Naive B cell (primary cell): ENCODE measurements at regions not wholly inside any gene's neighbourhood (a gene's known extent, or its start where the extent isn't known, plus 50 kb on each side); places are given as distances from the start of the nearest gene placed in this dataset.
A peak's percentile ranks its signal among the peaks of the same experiment; 100 is the strongest.
"Not testable (repeated sequence)": the region's sequence is repeated elsewhere in the genome, so short reads cannot be mapped to it uniquely, and the experiment has no call there.

Source experiments
- ATAC-seq, 2 donors: fragments of 150-1000 bp; cut with Tn5 transposase; 2 replicates each; pipeline ENCODE4 v1.10.0; 2021; ENCODE audit warnings: low read depth in 2 of 2, mild to moderate bottlenecking in 2 of 2, moderate library complexity in 2 of 2
- DNase-seq: peaks from one replicate; pipeline ENCODE4 v3.0.0; 2022
- H3K27ac Mint-ChIP-seq, 6 donors: one replicate each; pipeline ENCODE4 v1.8.0; 2020 to 2022; ENCODE audit warnings: mild to moderate bottlenecking in 6 of 6, mixed read lengths in 6 of 6, moderate library complexity in 5 of 6, inconsistent platforms in 2 of 6
- H3K27me3 Mint-ChIP-seq, 3 donors: one replicate each; pipeline ENCODE4 v1.8.0; 2021 to 2022; ENCODE audit warnings: mixed read lengths in 3 of 3, mild to moderate bottlenecking in 1 of 3
- H3K36me3 Mint-ChIP-seq, 2 donors: one replicate each; pipeline ENCODE4 v1.8.0; 2020 to 2022; ENCODE audit warnings: mixed read lengths in 2 of 2, inconsistent platforms in 1 of 2, mild to moderate bottlenecking in 1 of 2
- H3K4me1 Mint-ChIP-seq, 3 donors: one replicate each; pipeline ENCODE4 v1.8.0; 2020 to 2022; ENCODE audit warnings: mixed read lengths in 3 of 3, inconsistent platforms in 1 of 3, mild to moderate bottlenecking in 1 of 3, moderate library complexity in 1 of 3
- H3K4me3 Mint-ChIP-seq, 8 donors: one replicate each; pipeline ENCODE4 v1.8.0; 2020 to 2022; ENCODE audit warnings: mild to moderate bottlenecking in 8 of 8, mixed read lengths in 8 of 8, moderate library complexity in 8 of 8, inconsistent platforms in 2 of 8
- H3K9me3 Mint-ChIP-seq, 7 donors: one replicate each; pipeline ENCODE4 v1.8.0; 2020 to 2022; ENCODE audit warnings: mixed read lengths in 7 of 7, mild to moderate bottlenecking in 5 of 7, inconsistent platforms in 2 of 7, moderate library complexity in 1 of 7

DNA sequence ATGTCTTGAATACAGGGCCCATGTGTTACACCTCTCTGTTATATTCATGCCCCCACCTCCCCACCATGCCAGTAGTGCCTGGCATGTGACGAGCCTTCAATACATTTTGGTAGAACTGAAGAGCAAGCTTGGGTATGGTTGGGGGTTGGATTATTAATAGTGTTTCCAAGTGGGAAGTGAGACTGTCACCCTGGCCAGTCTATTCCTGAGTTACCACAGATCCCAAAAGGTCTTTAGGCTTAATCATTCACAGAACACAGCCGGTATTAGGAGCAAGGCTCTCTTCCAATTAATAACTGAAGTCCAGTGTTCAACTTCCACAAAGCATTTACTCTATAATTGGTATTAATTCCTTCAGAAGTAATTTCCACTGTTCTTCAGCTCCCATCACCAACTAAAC is 231.9 kb upstream of the LRTM1 start:
- ATAC-seq (no peak), DNase-seq (no peak)
- Mint-ChIP-seq H3K4me1 (no peaks in the 10 kb centered on the region), H3K9me3 (peaks cover 7 to 18% (median 9%) of the 10 kb centered on the region in 7 donors), H3K27ac (no peak overlapping the region), H3K36me3 (no peaks in the 10 kb centered on the region), H3K27me3 (peaks cover 0 to 4% (median 0%) of the 10 kb centered on the region in 3 donors), H3K4me3 (no peak overlapping the region)

DNA sequence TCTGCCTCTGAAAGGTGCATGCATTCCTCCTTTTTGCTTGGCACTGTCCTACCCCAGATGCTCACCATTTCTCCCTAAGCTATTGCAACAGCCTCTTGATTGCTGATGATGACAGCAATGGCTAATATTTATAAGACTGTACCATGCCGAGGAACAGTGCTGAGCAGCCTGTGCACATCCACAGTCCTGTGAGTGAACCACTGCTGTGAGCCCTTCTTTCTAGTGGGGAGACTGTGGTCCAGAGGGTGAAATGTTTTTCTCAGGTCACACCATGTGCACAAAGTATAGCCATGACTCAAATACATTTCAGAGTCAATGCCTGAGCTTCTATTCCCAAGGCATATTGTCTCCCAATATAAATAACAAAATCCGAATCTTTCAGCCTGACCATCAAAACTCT is 231.2 kb upstream of the LRTM1 start:
- DNase-seq, result no peak
- H3K4me3 Mint-ChIP-seq, result no peak overlapping the region

GRCh38 chr3:55158345-55158744 is 230.5 kb upstream of the LRTM1 start:
- Mint-ChIP-seq H3K27ac (no peak overlapping the region), H3K4me3 (no peak overlapping the region), H3K9me3 (peaks cover 6 to 17% (median 9%) of the 10 kb centered on the region in 7 donors), H3K27me3 (peaks cover 0 to 4% (median 0%) of the 10 kb centered on the region in 3 donors), H3K36me3 (no peaks in the 10 kb centered on the region), H3K4me1 (no peaks in the 10 kb centered on the region)
- no peak for ATAC-seq
- no peak for DNase-seq

More for the DNA sequence above, 231.2 kb upstream of the LRTM1 start:
- H3K36me3 Mint-ChIP-seq, result no peaks in the 10 kb centered on the region
- no peaks in the 10 kb centered on the region for H3K4me1 Mint-ChIP-seq
- no peak overlapping the region for H3K27ac Mint-ChIP-seq
- H3K9me3 Mint-ChIP-seq, result peaks cover 8 to 18% (median 9%) of the 10 kb centered on the region in 7 donors
- peaks cover 0 to 4% (median 0%) of the 10 kb centered on the region in 3 donors for H3K27me3 Mint-ChIP-seq
- ATAC-seq, result no peak

GRCh38 chr3:55157731-55158130 is 229.9 kb upstream of the LRTM1 start:
- Mint-ChIP-seq H3K4me1 (no peaks in the 10 kb centered on the region), H3K36me3 (no peaks in the 10 kb centered on the region), H3K27me3 (peaks cover 0 to under 1% (median 0%) of the 10 kb centered on the region in 3 donors), H3K4me3 (no peak overlapping the region), H3K27ac (no peak overlapping the region), H3K9me3 (peaks cover 4 to 16% (median 8%) of the 10 kb centered on the region in 7 donors)
- no peak for ATAC-seq
- DNase-seq, result no peak

GRCh38 chr3:55156851-55157650 is 229.2 kb upstream of the LRTM1 start:
- no peaks in the 10 kb centered on the region for H3K4me1 Mint-ChIP-seq
- H3K27me3 Mint-ChIP-seq, result peaks cover 0 to 5% (median 0%) of the 10 kb centered on the region in 3 donors
- H3K27ac Mint-ChIP-seq, result no peak overlapping the region
- H3K36me3 Mint-ChIP-seq, result no peaks in the 10 kb centered on the region
- peaks cover 4 to 21% (median 10%) of the 10 kb centered on the region in 7 donors for H3K9me3 Mint-ChIP-seq
- ATAC-seq (no peak), DNase-seq (no peak)
- H3K4me3 Mint-ChIP-seq, result no peak overlapping the region

DNA sequence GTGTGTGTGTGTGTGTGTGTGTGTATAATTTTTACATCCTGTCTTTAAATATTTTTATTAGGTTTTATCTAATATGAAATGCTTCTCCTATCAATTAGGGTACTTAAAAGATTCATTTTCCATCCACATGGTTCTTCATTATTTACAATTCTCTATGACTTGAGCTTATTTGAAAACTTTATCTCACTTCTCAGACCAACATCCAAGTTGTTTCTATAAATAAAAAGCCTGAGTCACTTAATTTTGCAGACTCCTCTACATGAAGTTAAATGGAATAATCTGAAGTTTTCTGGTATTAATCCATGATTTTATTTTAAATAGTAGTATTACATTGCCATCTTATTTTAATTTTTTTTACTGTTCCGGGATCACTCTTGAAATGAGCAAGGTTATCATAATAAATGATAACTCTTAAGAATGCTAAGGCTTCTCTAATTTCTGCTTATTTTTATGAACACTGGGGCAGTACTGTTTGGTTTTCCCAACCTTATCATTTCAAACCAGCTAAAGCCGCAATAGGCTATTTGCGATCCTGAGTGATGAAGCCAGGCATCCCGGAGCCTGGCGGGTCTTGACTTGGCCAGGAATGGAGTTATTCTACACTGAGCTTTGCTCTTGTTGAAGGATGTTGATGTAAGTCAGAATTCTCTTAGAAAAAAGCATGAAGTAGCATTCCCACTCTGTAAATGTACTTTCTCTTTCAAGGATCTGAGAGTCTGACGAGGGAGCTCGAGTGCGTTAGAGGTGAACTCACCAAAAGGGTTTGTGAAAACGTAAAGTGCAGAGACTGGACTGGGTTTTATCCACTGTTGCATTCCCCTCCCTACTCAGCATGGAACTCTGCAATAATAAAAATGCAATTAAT is 220.2 kb upstream of the LRTM1 start:
- Mint-ChIP-seq H3K27me3 (peaks cover 0 to 5% (median 0%) of the 10 kb centered on the region in 3 donors), H3K4me1 (no peaks in the 10 kb centered on the region), H3K36me3 (no peaks in the 10 kb centered on the region), H3K4me3 (no peak overlapping the region), H3K9me3 (peaks cover 0 to 11% (median 6%) of the 10 kb centered on the region in 7 donors), H3K27ac (no peak overlapping the region)
- ATAC-seq, result no peak
- no peak for DNase-seq

DNA sequence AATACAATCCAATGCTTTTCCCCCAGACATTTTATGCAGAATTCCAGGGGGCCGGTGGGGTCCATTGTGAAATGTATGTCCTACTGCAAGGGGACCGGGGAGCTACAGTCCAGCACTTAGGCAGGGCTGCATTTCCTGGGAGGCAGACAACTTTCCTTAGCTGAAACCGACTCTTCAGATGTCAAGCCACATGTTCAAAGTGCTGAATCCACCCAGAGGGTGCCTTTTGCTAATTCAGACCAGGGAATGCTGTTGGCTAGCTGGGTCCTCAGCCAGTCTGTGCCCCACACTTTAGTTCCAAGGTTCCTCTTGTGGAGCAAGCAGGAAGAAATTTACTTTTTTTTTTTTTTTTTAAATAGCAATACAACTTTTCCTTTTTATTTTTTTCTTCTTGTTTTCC is 219.5 kb upstream of the LRTM1 start:
- no peak overlapping the region for H3K27ac Mint-ChIP-seq
- H3K9me3 Mint-ChIP-seq, result peaks cover 0 to 11% (median 4%) of the 10 kb centered on the region in 7 donors
- H3K27me3 Mint-ChIP-seq, result peaks cover 0 to 2% (median 0%) of the 10 kb centered on the region in 3 donors
- H3K36me3 Mint-ChIP-seq, result no peaks in the 10 kb centered on the region
- H3K4me3 Mint-ChIP-seq, result no peak overlapping the region
- ATAC-seq (no peak), DNase-seq (no peak)
- H3K4me1 Mint-ChIP-seq, result no peaks in the 10 kb centered on the region

DNA sequence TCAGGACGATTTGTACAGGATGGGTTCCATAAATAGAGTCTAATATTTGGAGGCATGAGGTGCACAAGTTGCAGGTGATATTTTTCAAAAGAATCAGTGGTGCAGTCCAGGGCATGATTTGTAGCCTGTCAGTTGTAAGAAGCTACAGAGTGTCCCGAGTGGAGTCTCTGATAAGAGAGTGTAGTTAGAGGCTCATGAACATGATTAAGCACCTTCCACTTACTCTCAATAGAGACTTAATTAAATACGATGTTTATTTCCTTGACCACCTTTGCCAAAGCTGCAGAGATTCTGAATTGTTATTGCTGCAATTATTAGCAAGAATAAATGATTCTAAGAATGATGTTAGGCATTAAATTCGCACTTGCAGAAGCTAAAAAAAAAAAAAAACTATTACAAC is 218.4 kb upstream of the LRTM1 start:
- H3K36me3 Mint-ChIP-seq, result no peaks in the 10 kb centered on the region
- H3K27ac Mint-ChIP-seq, result no peak overlapping the region
- DNase-seq, result no peak

GRCh38 chr3:55144015-55144673 is 216.3 kb upstream of the LRTM1 start:
- H3K27me3 Mint-ChIP-seq, result no peaks in the 10 kb centered on the region
- DNase-seq (no peak), ATAC-seq (no peak)
- peaks cover 0 to 11% (median 3%) of the 10 kb centered on the region in 7 donors for H3K9me3 Mint-ChIP-seq
- no peaks in the 10 kb centered on the region for H3K4me1 Mint-ChIP-seq
- H3K36me3 Mint-ChIP-seq, result no peaks in the 10 kb centered on the region
- H3K27ac Mint-ChIP-seq, result no peak overlapping the region
- no peak overlapping the region for H3K4me3 Mint-ChIP-seq

More for the DNA sequence above, 218.4 kb upstream of the LRTM1 start:
- H3K4me3 Mint-ChIP-seq, result no peak overlapping the region
- no peaks in the 10 kb centered on the region for H3K27me3 Mint-ChIP-seq
- no peaks in the 10 kb centered on the region for H3K4me1 Mint-ChIP-seq
- H3K9me3 Mint-ChIP-seq, result peaks cover 0 to 11% (median 3%) of the 10 kb centered on the region in 7 donors
- no peak for ATAC-seq

DNA sequence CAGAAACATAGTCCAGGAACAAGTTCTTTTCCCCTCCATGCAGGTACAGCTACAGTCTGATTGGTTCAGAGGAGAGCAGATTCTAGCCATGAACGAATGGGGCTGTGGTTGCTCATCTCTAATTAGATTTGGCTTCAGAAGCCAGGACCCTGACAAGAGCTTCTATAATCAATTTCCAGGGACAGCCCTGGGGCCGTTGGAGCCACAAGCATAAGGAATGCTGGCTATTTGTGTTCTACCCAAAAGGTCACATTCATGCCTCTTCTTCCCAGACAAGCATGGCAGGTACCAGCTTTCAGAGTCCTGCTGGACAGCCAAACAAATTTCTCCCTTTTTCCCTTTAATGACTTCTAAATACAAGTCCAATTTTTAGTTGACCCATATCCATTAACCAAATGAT is 215.5 kb upstream of the LRTM1 start:
- H3K36me3 Mint-ChIP-seq, result no peaks in the 10 kb centered on the region
- H3K4me3 Mint-ChIP-seq, result no peak overlapping the region
- no peaks in the 10 kb centered on the region for H3K27me3 Mint-ChIP-seq
- ATAC-seq (no peak), DNase-seq (no peak)
- no peak overlapping the region for H3K27ac Mint-ChIP-seq
- H3K4me1 Mint-ChIP-seq, result no peaks in the 10 kb centered on the region
- H3K9me3 Mint-ChIP-seq, result peaks cover 0 to 11% (median 3%) of the 10 kb centered on the region in 7 donors

DNA sequence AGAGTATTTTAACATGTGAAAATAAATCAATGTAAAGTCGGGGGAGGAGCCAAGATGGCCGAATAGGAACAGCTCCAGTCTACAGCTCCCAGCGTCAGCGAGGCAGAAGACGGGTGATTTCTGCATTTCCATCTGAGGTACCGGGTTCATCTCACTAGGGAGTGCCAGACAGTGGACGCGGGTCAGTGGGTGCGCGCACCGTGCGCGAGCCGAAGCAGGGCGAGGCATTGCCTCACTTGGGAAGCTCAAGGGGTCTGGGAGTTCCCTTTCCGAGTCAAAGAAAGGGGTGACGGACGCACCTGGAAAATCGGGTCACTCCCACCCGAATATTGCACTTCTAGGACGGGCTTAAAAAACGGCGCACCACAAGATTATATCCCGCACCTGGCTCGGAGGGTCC is 208.4 kb upstream of the LRTM1 start:
- H3K9me3 Mint-ChIP-seq, H3K4me1 Mint-ChIP-seq, H3K27me3 Mint-ChIP-seq, H3K27ac Mint-ChIP-seq, DNase-seq, H3K36me3 Mint-ChIP-seq, ATAC-seq, H3K4me3 Mint-ChIP-seq: not testable (repeated sequence)

GRCh38 chr3:55128225-55128823 is 200.5 kb upstream of the LRTM1 start:
- H3K9me3 Mint-ChIP-seq, result peaks cover 0 to 8% (median 4%) of the 10 kb centered on the region in 7 donors
- no peaks in the 10 kb centered on the region for H3K36me3 Mint-ChIP-seq
- DNase-seq (no peak), ATAC-seq (no peak)
- no peak overlapping the region for H3K4me3 Mint-ChIP-seq
- H3K27ac Mint-ChIP-seq, result peak overlapping the region in 1 of 6 donors; percentile 24
- no peaks in the 10 kb centered on the region for H3K27me3 Mint-ChIP-seq
- H3K4me1 Mint-ChIP-seq, result no peaks in the 10 kb centered on the region

DNA sequence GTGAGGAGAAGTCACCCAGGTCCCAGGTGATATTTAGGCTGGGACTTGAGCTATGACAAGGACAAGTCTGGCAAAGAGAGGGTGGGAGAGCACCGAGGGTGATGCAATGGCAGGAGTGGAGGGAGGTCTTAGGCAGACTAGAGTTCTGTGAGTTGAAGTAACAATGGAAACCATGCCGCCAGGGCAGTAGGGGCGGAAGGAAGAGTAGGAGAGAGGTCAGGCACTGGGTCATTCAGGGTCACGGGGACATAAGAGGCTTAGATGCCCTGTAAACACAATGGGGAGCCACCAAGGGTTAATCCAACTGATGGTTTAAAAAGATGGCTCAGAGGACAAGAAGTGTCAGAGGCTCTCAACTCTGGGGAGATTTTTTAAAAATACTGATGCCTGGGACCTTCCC is 199.7 kb upstream of the LRTM1 start:
- ATAC-seq (no peak), DNase-seq (no peak)
- no peaks in the 10 kb centered on the region for H3K4me1 Mint-ChIP-seq
- H3K27me3 Mint-ChIP-seq, result no peaks in the 10 kb centered on the region
- no peaks in the 10 kb centered on the region for H3K36me3 Mint-ChIP-seq
- H3K4me3 Mint-ChIP-seq, result no peak overlapping the region
- peaks cover 0 to 8% (median 4%) of the 10 kb centered on the region in 7 donors for H3K9me3 Mint-ChIP-seq
- H3K27ac Mint-ChIP-seq, result no peak overlapping the region
